Naive thymus-derived CD8-positive, alpha-beta T cell (primary cell): ENCODE measurements at regions not wholly inside any gene's neighbourhood (a gene's known extent, or its start where the extent isn't known, plus 50 kb on each side); places are given as distances from the start of the nearest gene placed in this dataset.

ENCODE experiments used
- ATAC-seq, 2 donors: fragments of 150-1000 bp; cut with Tn5 transposase in 1 of 2; sonication (Bioruptor Pico), chemical (Tn5 transposase) in 1 of 2; 1 replicate in 1 of 2; 2 replicates in 1 of 2; pipeline ENCODE4 v1.10.0; 2021; ENCODE audit warnings: mild to moderate bottlenecking in 2 of 2, moderate library complexity in 2 of 2
- POLR2A ChIA-PET: fragments of 350-600 bp; sonication (Branson Sonifier 250); formaldehyde crosslinking; loops from one replicate; lab custom pipeline; 2021; ENCODE audit warnings: antibody characterized with exemption; lab: Charles Lee
- DNase-seq, 10 donors: peaks; one replicate each; pipeline versions ENCODE4 v3.0.0 to v3.0.0-alpha.2; 2020 to 2022
- H3K27ac Mint-ChIP-seq, 10 donors: one replicate each; pipeline ENCODE4 v1.8.0; 2020 to 2022; ENCODE audit warnings: mild to moderate bottlenecking in 10 of 10, mixed read lengths in 10 of 10, moderate library complexity in 4 of 10, inconsistent platforms in 1 of 10
- H3K27me3 Mint-ChIP-seq, 5 donors: one replicate each; pipeline ENCODE4 v1.8.0; 2021 to 2022; ENCODE audit warnings: mixed read lengths in 5 of 5
- H3K36me3 Mint-ChIP-seq, 3 donors: one replicate each; pipeline ENCODE4 v1.8.0; 2020 to 2022; ENCODE audit warnings: mixed read lengths in 3 of 3, mild to moderate bottlenecking in 2 of 3, inconsistent platforms in 1 of 3
- H3K4me1 Mint-ChIP-seq, 4 donors: one replicate each; pipeline ENCODE4 v1.8.0; 2021 to 2022; ENCODE audit warnings: mixed read lengths in 4 of 4
- H3K4me3 Mint-ChIP-seq, 10 donors: one replicate each; pipeline ENCODE4 v1.8.0; 2020 to 2022; ENCODE audit warnings: mild to moderate bottlenecking in 10 of 10, mixed read lengths in 10 of 10, moderate library complexity in 6 of 10, inconsistent platforms in 1 of 10
- H3K9me3 Mint-ChIP-seq, 9 donors: one replicate each; pipeline ENCODE4 v1.8.0; 2020 to 2022; ENCODE audit warnings: mixed read lengths in 9 of 9, mild to moderate bottlenecking in 3 of 9, inconsistent platforms in 1 of 9, moderate library complexity in 1 of 9

DNA sequence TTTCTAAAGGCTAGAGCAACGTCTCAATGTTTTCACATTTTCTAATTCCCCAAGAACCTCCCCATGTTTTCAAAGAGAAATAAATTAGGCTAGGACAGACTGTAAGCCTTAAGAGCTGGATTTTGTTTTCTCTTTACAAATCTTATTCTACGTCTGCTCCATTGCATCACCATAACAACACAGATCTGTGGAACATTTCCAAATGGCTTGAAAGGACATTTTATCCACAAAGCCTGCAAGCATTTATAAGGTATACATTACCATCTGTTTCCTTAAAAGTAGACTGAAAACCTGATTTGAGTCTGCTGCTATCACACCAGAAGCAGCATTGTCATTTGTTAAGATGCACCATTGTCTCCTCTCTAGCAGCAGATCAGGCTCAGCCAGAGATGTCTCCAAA lies 115.3 kb upstream of the PLEKHA5 start:
- DNase-seq (no peak), ATAC-seq (no peak)
- Mint-ChIP-seq H3K4me1 (no peaks in the 10 kb centered on the region), H3K36me3 (no peaks in the 10 kb centered on the region), H3K27me3 (peaks cover 0 to 5% (median 0%) of the 10 kb centered on the region in 5 donors), H3K9me3 (peaks cover 0 to 4% (median 0%) of the 10 kb centered on the region in 9 donors), H3K4me3 (no peak overlapping the region), H3K27ac (no peak overlapping the region)
- POLR2A ChIA-PET, result no interaction called here

DNA sequence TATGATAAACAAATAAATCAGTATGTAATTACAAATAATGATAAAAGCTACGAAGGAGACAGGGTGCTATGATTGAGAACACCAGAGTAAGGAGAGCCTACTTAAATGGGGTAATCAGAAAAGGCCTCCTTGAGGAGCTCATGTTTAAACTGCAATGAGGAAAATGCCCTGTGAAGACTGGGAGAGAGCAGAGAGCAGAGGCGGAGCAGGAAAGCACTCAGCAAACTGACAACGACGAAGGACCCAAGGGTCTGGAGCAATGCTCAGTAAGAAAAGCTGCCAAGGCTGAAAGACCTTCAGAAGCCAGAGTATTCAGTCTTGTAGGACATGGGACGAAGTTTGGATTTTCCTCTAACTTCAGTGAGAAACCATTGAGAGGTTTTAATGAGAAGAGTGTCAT lies 114.2 kb upstream of the PLEKHA5 start:
- Mint-ChIP-seq H3K4me1 (no peaks in the 10 kb centered on the region), H3K9me3 (peaks cover 0 to 4% (median 0%) of the 10 kb centered on the region in 9 donors), H3K27ac (no peak overlapping the region), H3K36me3 (no peaks in the 10 kb centered on the region), H3K27me3 (no peaks in the 10 kb centered on the region), H3K4me3 (no peak overlapping the region)
- POLR2A ChIA-PET, result no interaction called here
- ATAC-seq, result no peak
- DNase-seq, result no peak

- Mint-ChIP-seq H3K27me3 (peaks cover 0 to 9% (median 0%) of the 10 kb centered on the region in 5 donors), H3K4me1 (no peaks in the 10 kb centered on the region), H3K27ac (no peak overlapping the region), H3K4me3 (no peak overlapping the region), H3K36me3 (no peaks in the 10 kb centered on the region), H3K9me3 (no peaks in the 10 kb centered on the region)
- DNase-seq (no peak), ATAC-seq (no peak)
- POLR2A ChIA-PET, result no interaction called here
These were observed 111.1 kb upstream of the PLEKHA5 start for GRCh38 chr12:19018302-19018970.

DNA sequence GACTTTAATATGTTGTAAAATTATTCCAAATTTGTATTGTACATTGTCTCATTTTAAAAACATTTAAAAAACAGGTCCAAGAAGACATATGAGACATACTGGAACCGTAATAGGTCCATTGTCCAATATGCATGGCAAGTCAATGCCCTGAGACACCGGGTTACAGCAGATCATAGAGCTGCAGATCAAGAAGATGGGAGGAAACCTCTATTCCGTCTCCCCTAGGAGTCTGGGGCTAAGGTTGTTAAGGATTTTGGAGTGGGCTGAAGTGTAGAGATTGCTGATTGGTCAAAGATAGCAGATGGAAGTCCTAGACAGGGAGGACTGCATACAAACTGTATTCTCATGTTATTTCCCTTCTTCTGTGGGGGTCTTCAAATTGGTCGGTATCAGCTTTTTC lies 108.3 kb upstream of the PLEKHA5 start:
- H3K9me3 Mint-ChIP-seq, result no peaks in the 10 kb centered on the region
- no peak for ATAC-seq
- H3K27ac Mint-ChIP-seq, result no peak overlapping the region
- no peaks in the 10 kb centered on the region for H3K36me3 Mint-ChIP-seq
- no peaks in the 10 kb centered on the region for H3K4me1 Mint-ChIP-seq
- POLR2A ChIA-PET, result no interaction called here
- DNase-seq, result no peak
- peaks cover 0 to 9% (median 0%) of the 10 kb centered on the region in 5 donors for H3K27me3 Mint-ChIP-seq
- no peak overlapping the region for H3K4me3 Mint-ChIP-seq

DNA sequence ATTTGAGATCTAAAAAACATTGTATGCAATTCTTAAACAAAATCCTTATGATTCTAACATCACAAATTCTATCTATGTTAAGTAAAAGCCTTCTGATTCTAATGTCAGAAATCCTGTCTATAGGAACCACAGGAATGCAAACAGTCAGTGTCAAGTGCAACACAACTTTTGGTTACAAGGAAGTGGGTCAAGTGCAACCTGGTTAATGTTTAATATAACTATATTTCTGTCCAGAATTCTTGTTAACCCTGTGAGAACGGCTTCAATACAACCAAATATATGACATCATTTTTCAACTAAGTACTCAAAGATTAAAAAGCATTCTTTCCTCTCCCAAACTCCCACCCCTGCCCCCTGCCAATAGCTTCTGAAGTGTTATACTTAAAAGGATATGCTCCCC lies 107.9 kb upstream of the PLEKHA5 start:
- Mint-ChIP-seq H3K4me3 (no peak overlapping the region), H3K27me3 (peaks cover 0 to 9% (median 1%) of the 10 kb centered on the region in 5 donors), H3K4me1 (no peaks in the 10 kb centered on the region), H3K36me3 (no peaks in the 10 kb centered on the region), H3K27ac (no peak overlapping the region), H3K9me3 (no peaks in the 10 kb centered on the region)
- POLR2A ChIA-PET, result no interaction called here
- ATAC-seq (no peak), DNase-seq (no peak)

DNA sequence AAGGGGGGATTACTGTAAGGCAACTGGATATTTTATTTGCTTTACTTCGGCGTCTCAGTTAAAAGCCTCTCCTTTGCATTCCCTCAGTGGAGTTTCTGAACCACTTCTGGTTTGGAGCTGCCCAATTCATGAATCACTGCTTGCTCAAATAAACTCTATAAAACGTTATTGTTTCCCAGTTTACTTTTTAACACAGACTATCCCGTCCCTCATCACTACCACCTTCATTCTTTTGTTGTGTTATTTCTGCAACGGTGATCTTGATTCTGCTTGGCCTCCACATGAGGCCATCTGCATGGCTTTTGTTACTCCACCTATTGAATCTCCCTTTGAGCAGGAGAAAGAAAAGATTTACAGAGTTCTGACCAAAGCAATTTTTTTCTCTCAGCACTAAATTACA lies 104.0 kb upstream of the PLEKHA5 start:
- H3K36me3 Mint-ChIP-seq, result no peaks in the 10 kb centered on the region
- no peaks in the 10 kb centered on the region for H3K4me1 Mint-ChIP-seq
- ATAC-seq, result no peak

DNA sequence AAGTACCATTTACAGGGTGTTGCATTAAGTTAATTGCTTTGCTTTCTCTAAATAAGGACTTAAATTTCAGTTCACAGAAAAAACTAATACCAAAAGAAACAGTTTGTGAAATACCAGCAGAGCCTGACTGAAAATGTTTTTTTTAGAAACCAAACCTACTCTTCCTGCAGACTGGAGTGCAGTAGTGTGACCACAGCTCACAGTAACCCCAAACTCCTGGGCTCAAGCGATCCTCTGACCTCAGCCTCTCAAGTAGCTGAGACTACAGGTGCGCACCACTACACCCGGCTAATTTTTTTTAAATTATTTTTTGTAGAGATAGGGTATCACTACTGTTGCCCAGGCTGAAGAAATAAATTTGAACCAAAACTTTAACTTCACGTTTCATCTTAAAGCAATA lies 103.5 kb upstream of the PLEKHA5 start:
- H3K27ac Mint-ChIP-seq, result no peak overlapping the region
- peaks cover 0 to 16% (median 8%) of the 10 kb centered on the region in 5 donors for H3K27me3 Mint-ChIP-seq
- ATAC-seq (no peak), DNase-seq (no peak)
- no peak overlapping the region for H3K4me3 Mint-ChIP-seq
- POLR2A ChIA-PET, result no interaction called here
- H3K4me1 Mint-ChIP-seq, result no peaks in the 10 kb centered on the region
- no peaks in the 10 kb centered on the region for H3K9me3 Mint-ChIP-seq
- H3K36me3 Mint-ChIP-seq, result no peaks in the 10 kb centered on the region

More for the DNA sequence above, 104.0 kb upstream of the PLEKHA5 start:
- no peak overlapping the region for H3K27ac Mint-ChIP-seq
- no peak for DNase-seq
- H3K4me3 Mint-ChIP-seq, result no peak overlapping the region
- H3K27me3 Mint-ChIP-seq, result peaks cover 0 to 16% (median 8%) of the 10 kb centered on the region in 5 donors
- POLR2A ChIA-PET, result no interaction called here
- H3K9me3 Mint-ChIP-seq, result no peaks in the 10 kb centered on the region

DNA sequence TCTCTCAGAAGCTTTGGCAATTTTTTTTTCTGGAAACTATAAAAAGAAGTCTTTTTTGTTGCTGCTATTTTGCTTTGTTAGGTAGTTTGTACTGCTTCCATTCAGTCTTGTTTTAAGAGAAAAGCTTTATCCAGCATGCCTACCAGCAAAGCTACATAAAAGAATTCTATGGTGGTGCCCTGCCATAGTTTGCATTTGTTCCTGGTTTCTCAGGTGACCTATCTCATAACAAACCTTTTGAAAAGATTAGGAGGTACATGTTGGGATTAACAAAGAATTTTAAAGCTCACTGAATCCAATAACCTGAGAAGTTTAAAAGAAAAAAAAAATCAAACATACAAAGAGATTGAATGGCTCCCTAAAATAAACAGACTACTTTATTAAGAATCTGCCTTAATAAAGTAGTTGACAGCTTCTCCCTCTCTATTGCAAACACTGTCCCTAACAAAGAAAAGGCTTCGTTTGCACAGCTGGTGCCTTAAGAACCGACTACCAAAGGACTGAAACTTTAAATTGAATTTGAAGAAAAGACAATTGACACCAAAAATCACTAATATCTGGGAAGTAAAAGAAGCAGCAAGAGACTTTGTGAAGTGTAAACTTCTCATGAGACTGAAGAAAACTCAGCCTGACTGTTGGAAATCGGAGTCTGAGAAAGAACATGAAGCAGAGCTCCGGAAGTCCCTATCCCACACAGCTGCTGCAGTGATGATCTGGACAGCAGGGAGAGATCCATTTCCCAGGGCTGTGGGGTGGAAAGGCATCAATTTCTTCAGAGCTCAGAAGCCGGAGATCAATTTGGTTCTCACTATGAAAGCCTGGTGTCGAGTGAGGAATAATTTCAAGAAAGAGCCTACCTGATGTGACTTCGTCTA lies 102.7 kb upstream of the PLEKHA5 start:
- Mint-ChIP-seq H3K27ac (no peak overlapping the region), H3K36me3 (no peaks in the 10 kb centered on the region), H3K4me3 (no peak overlapping the region), H3K9me3 (peaks cover 0 to 3% (median 0%) of the 10 kb centered on the region in 9 donors), H3K4me1 (no peaks in the 10 kb centered on the region), H3K27me3 (peaks cover 0 to 14% (median 8%) of the 10 kb centered on the region in 5 donors)
- ATAC-seq (no peak), DNase-seq (no peak)
- POLR2A ChIA-PET, result no interaction called here

DNA sequence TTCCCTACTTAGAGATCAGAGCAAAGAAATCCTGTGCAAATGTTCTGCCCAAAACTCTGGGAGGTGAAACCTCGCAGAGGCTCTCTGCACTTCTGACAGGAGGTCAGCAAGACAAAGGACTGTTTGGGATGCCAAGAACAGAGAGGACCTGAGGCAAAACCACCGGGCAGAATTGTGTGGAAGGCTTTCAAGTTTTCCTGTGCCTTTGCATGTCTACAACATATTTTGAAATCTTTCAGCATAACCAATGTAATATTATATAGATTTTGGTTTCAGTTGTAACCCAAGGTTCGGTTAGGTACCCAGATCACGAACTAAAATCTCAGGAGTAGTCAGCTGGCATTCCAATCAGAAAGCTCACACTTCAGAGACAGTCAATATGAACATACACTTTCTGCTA lies 99.4 kb upstream of the PLEKHA5 start:
- Mint-ChIP-seq H3K36me3 (peaks cover 0 to 11% (median 0%) of the 10 kb centered on the region in 3 donors), H3K9me3 (peaks cover 0 to 12% (median 5%) of the 10 kb centered on the region in 9 donors), H3K27me3 (peaks cover 0 to 9% (median 8%) of the 10 kb centered on the region in 5 donors), H3K4me3 (no peak overlapping the region), H3K27ac (no peak overlapping the region), H3K4me1 (no peaks in the 10 kb centered on the region)
- POLR2A ChIA-PET, result no interaction called here
- DNase-seq (no peak), ATAC-seq (no peak)

DNA sequence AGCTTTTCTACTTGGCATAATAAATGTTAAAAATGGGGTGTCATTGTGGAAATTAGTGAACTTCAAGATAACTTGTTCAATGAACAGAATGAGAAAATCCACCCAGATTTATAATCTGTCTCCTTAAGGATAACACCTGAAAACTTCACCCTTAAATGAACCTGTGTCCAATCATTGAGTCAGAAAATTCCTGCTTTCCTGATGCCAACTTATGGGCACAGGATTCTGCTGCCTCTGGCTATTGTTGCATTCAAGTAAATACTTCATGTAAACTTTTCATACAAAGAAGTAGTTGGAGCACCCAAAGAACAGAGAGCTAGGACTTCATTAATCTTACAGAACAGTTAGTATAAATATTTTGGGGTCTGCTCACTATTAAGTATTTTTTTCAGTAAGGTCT lies 98.9 kb upstream of the PLEKHA5 start:
- ATAC-seq (no peak), DNase-seq (no peak)
- POLR2A ChIA-PET, result no interaction called here
- no peak overlapping the region for H3K4me3 Mint-ChIP-seq
- H3K4me1 Mint-ChIP-seq, result no peaks in the 10 kb centered on the region
- H3K9me3 Mint-ChIP-seq, result peaks cover 0 to 12% (median 5%) of the 10 kb centered on the region in 9 donors
- peaks cover 0 to 9% (median 8%) of the 10 kb centered on the region in 5 donors for H3K27me3 Mint-ChIP-seq
- peaks cover 0 to 11% (median 0%) of the 10 kb centered on the region in 3 donors for H3K36me3 Mint-ChIP-seq
- no peak overlapping the region for H3K27ac Mint-ChIP-seq

DNA sequence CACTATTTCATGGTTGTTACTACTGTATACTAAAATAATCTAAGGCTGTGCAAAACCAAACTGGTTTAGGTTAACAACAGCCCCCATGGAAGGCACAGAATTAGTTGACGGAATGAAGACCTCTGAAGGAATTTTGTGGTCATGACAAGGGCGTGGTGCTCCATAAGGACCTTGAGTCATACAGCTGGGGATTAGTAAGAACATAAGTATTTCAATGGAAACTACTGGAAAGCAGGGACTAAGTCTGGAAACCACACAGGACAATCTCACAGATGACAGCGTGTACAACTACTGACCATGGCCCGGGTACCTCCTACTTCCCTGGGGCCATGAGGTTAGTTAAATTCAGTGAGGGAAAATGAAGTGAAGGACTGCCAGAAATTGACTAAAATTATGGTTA lies 98.5 kb upstream of the PLEKHA5 start:
- Mint-ChIP-seq H3K9me3 (peaks cover 0 to 12% (median 5%) of the 10 kb centered on the region in 9 donors), H3K4me3 (no peak overlapping the region), H3K4me1 (no peaks in the 10 kb centered on the region), H3K27me3 (peaks cover 0 to 9% (median 8%) of the 10 kb centered on the region in 5 donors), H3K36me3 (peaks cover 0 to 11% (median 0%) of the 10 kb centered on the region in 3 donors), H3K27ac (no peak overlapping the region)
- DNase-seq, result no peak
- ATAC-seq, result no peak
- POLR2A ChIA-PET, result no interaction called here

DNA sequence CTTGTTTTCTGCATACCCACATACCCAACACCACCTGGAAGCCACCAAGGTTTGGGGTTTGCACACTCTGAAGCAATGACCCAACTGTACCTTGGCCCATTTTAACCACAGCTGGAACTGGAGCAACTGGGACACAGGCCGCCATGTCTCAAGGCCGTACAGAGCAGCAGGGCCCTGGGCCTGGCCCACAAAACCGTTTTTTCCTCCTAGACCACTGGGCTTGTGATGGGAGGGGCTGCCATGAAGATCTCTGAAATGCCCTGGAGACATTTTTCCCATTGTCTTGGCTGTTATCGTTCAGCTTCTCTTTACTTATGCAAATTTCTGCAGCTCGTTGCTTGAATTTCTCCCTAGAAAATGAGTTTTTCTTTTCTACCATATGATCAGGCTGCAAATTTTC lies 96.7 kb upstream of the PLEKHA5 start:
- ATAC-seq (no peak), DNase-seq (no peak)
- POLR2A ChIA-PET, result no interaction called here
- Mint-ChIP-seq H3K36me3 (peaks cover 0 to 11% (median 0%) of the 10 kb centered on the region in 3 donors), H3K4me1 (no peaks in the 10 kb centered on the region), H3K27ac (no peak overlapping the region), H3K27me3 (peaks cover 0 to 8% (median 2%) of the 10 kb centered on the region in 5 donors), H3K4me3 (no peak overlapping the region), H3K9me3 (peaks cover 0 to 12% (median 7%) of the 10 kb centered on the region in 9 donors)

- H3K4me1 Mint-ChIP-seq, result no peaks in the 10 kb centered on the region
- ATAC-seq (no peak), DNase-seq (no peak)
- POLR2A ChIA-PET, result no interaction called here
- H3K36me3 Mint-ChIP-seq, result peaks cover 0 to 11% (median 0%) of the 10 kb centered on the region in 3 donors
- H3K4me3 Mint-ChIP-seq, result no peak overlapping the region
- H3K9me3 Mint-ChIP-seq, result peaks cover 0 to 12% (median 7%) of the 10 kb centered on the region in 9 donors
- H3K27me3 Mint-ChIP-seq, result peaks cover 0 to 6% (median 2%) of the 10 kb centered on the region in 5 donors
- no peak overlapping the region for H3K27ac Mint-ChIP-seq
These were observed 96.3 kb upstream of the PLEKHA5 start for GRCh38 chr12:19033244-19033643.
